Transverse colon (tissue), 4 donors: ENCODE measurements at regions not wholly inside any gene's neighbourhood (a gene's known extent, or its start where the extent isn't known, plus 50 kb on each side); places are given as distances from the start of the nearest gene placed in this dataset.
"Not testable (repeated sequence)": the region's sequence is repeated elsewhere in the genome, so short reads cannot be mapped to it uniquely, and the experiment has no call there.

Experiments
- DNase-seq: peaks from one replicate; pipeline ENCODE4 v3.0.0-alpha.2; 2019
- H3K27ac ChIP-seq, 4 donors: fragments of 200-600 bp; sonication (generic); 2 replicates each; pipeline ENCODE4 v1.5.1; 2016 to 2018; ENCODE audit warnings: inconsistent platforms in 4 of 4
- H3K27me3 ChIP-seq: fragments of 200-600 bp; sonication (generic); 2 replicates; pipeline ENCODE4 v1.5.1; 2017; ENCODE audit warnings: inconsistent platforms
- H3K36me3 ChIP-seq, 4 donors: fragments of 200-600 bp; sonication (generic); 2 replicates each; pipeline ENCODE4 v1.5.1; 2017 to 2019; ENCODE audit warnings: inconsistent platforms in 4 of 4
- H3K4me1 ChIP-seq, 4 donors: fragments of 200-600 bp; sonication (generic); 2 replicates each; pipeline ENCODE4 v1.5.1; 2017 to 2020; ENCODE audit warnings: inconsistent platforms in 4 of 4
- H3K4me3 ChIP-seq, 4 donors: fragments of 200-600 bp; sonication (generic); 1 replicate in 1 of 4; 2 replicates in 3 of 4; pipeline versions ENCODE4 v1.5.1 to v1.6.1; 2017 to 2019; ENCODE audit warnings: inconsistent platforms in 4 of 4
- H3K9me3 ChIP-seq, 2 donors: fragments of 200-600 bp; sonication (generic); 2 replicates each; pipeline ENCODE4 v1.5.1; 2017 to 2019; ENCODE audit warnings: inconsistent platforms in 2 of 2
- EP300 ChIP-seq: sonication (generic); formaldehyde crosslinking; IDR thresholded peaks from one replicate; pipeline ENCODE4 v1.6.1; 2017; ENCODE audit warnings: antibody characterized with exemption, low read depth
- POLR2A ChIP-seq: fragments of 450-650 bp; IDR thresholded peaks from one replicate; pipeline ENCODE4 v1.6.1; 2016; ENCODE audit warnings: antibody characterized with exemption, mild to moderate bottlenecking, moderate library complexity
- POLR2AphosphoS5 ChIP-seq, 3 donors: sonication (generic); formaldehyde crosslinking; IDR thresholded peaks; one replicate each; pipeline ENCODE4 v1.6.1; 2016; ENCODE audit warnings: antibody characterized with exemption in 3 of 3
- WGBS, 2 donors: methylation state at CpG; one replicate each; pipeline ENCODE4 v1.1.5; 2018; ENCODE audit warnings: low coverage in 1 of 2; 5-methylcytosine and 5-hydroxymethylcytosine counted together
- in situ Hi-C, 4 donors: fragments of 200-750 bp; cut with MboI; loops; one replicate each; pipeline versions ENCODE4 v1.15.0 to v1.15.1; 2017; ENCODE audit warnings: low sequenced_read_pairs in 3 of 4, low pct_ligation_motif_present in 1 of 4, low pct_unique_long_range_greater_than_20kb in 1 of 4
- intact Hi-C: fragments of 100-400 bp; cut with DNase I; formaldehyde crosslinking; loops from one replicate; pipeline ENCODE4 v1.15.1; 2023; ENCODE audit warnings: low total_unique reads
- TF ChIP-seq, protein P1 (sequence below), 5 experiments: fragments of 200-600 bp in 3 of 5; fragments of 450-650 bp in 2 of 5; sonication (generic) in 3 of 5; IDR thresholded peaks; 1 replicate in 2 of 5; 2 replicates in 3 of 5; pipeline ENCODE4 v1.5.1; 2016 to 2017; ENCODE audit warnings: antibody characterized with exemption in 5 of 5, inconsistent platforms in 3 of 5, mild to moderate bottlenecking in 2 of 5, moderate library complexity in 1 of 5

DNA sequence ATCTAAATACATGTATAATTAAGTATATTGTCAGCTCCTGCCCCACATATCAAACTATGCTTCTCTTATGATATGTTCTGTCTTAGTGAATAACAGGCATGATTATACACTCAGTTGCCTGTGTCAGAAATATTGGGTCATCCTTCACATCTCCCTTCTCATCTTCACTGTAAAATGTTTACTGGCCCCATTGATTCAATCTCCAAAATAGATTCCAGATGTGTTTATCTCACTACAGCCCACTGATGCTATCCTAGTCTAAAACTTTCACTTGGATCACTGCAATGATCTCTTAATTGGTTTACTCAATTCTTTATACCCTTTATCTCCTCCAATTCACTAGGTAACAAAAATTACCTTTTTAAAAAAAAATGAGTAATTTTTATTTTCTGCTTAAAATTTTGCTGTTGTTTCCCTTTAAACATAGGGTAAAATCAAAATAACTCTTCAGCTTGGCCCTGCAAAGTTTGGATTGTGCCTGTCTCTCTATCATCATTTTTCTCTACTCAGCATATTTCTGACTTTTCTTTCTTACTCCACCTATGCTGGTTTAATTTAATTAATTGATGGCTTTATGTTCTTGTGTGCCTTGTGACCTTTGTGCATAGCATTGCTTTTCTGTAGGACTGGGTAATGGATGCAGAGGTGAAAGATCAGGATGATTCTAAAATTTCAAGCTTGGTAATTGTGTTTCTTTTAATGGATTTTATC is 233.9 kb upstream of the FOXP2 start:
- intact Hi-C loops = no loop called here
- Histone ChIP-seq H3K27ac (no peak overlapping the region), H3K9me3 (no peaks in the 10 kb centered on the region), H3K36me3 (no peaks in the 10 kb centered on the region), H3K4me1 (no peaks in the 10 kb centered on the region), H3K27me3 (no peaks in the 10 kb centered on the region), H3K4me3 (no peak overlapping the region)
- no peak for DNase-seq
- TF ChIP-seq POLR2A = no peak
- TF ChIP-seq EP300 = no peak
- no peak for TF ChIP-seq POLR2AphosphoS5 (IDR thresholded peaks at IDR 0.05)
- TF ChIP-seq, protein P1, sequence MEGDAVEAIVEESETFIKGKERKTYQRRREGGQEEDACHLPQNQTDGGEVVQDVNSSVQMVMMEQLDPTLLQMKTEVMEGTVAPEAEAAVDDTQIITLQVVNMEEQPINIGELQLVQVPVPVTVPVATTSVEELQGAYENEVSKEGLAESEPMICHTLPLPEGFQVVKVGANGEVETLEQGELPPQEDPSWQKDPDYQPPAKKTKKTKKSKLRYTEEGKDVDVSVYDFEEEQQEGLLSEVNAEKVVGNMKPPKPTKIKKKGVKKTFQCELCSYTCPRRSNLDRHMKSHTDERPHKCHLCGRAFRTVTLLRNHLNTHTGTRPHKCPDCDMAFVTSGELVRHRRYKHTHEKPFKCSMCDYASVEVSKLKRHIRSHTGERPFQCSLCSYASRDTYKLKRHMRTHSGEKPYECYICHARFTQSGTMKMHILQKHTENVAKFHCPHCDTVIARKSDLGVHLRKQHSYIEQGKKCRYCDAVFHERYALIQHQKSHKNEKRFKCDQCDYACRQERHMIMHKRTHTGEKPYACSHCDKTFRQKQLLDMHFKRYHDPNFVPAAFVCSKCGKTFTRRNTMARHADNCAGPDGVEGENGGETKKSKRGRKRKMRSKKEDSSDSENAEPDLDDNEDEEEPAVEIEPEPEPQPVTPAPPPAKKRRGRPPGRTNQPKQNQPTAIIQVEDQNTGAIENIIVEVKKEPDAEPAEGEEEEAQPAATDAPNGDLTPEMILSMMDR (IDR thresholded peaks at IDR 0.05) = no peak
- in situ Hi-C loops = no loop called here

DNA sequence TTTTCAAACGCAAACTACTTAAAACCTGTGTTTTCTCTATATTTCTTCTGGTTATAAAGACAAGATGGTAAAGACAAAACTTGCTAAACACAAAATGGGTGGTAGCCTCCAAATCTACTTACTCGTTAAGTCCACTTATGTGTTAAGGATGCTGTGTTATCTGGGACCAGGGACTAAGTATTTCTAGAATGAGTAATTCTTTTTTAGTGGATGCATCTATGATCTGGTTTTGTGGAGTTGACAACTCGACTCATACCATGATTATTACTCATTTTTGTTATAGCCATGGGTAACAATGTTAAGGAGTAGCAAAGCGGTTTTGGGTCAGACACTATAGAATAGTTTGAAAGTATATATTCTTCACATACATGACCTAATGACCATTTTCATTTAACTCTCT is 239.5 kb upstream of the FOXP2 start:
- Histone ChIP-seq H3K4me1 (no peaks in the 10 kb centered on the region), H3K4me3 (no peak overlapping the region), H3K9me3 (no peaks in the 10 kb centered on the region), H3K27ac (no peak overlapping the region), H3K36me3 (no peaks in the 10 kb centered on the region), H3K27me3 (no peaks in the 10 kb centered on the region)
- intact Hi-C loops (no loop called here), in situ Hi-C loops (no loop called here)
- TF ChIP-seq, protein P1 (IDR thresholded peaks at IDR 0.05) = no peak
- TF ChIP-seq EP300 (no peak), POLR2AphosphoS5 (IDR thresholded peaks at IDR 0.05) (no peak), POLR2A (no peak)
- no peak for DNase-seq
- WGBS, 2 donors = 84% methylated on average over 4 of the region's 4 CpGs

DNA sequence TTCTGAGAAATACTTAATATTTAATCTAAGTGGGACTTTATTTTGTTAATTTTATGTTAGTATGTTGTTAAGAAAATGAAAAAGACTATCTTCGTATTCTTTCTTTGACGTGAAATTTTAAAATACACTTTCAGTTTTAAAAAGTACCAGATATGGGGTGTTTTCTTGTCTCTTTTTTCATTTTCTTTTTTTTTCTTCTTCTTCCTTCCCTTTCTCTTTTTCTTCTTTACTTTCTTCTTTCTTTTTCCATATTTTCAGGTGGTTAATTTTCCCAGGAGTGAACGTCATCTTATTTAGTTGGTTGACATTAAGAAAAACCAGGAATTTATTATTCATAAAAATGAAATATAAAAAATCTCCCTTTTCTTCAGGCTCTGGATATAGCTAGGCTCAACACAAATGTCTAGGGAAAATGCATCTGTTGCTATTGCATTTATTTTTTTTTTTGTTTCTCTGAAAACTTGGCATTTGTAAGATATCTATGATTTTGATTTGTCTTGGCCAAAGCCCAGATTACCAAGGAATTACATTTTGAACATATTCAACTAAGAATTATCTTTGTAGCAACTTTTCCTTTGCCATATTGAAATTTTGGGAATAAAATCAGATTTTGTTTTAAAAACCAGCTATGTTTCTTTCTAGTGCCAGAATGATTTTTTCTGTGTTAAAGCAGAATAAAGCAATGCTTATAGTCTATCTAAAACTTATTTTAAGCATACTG is 241.3 kb upstream of the FOXP2 start:
- Histone ChIP-seq H3K4me1 (no peaks in the 10 kb centered on the region), H3K27me3 (no peaks in the 10 kb centered on the region), H3K27ac (no peak overlapping the region), H3K36me3 (no peaks in the 10 kb centered on the region), H3K4me3 (no peak overlapping the region), H3K9me3 (no peaks in the 10 kb centered on the region)
- intact Hi-C loops = no loop called here
- 81 to 82% methylated on average over 3 of the region's 3 CpGs for WGBS, 2 donors
- DNase-seq = no peak
- in situ Hi-C loops = no loop called here
- no peak for TF ChIP-seq POLR2AphosphoS5 (IDR thresholded peaks at IDR 0.05)
- TF ChIP-seq, protein P1 (IDR thresholded peaks at IDR 0.05) = no peak
- TF ChIP-seq EP300 = no peak
- TF ChIP-seq POLR2A = no peak

DNA sequence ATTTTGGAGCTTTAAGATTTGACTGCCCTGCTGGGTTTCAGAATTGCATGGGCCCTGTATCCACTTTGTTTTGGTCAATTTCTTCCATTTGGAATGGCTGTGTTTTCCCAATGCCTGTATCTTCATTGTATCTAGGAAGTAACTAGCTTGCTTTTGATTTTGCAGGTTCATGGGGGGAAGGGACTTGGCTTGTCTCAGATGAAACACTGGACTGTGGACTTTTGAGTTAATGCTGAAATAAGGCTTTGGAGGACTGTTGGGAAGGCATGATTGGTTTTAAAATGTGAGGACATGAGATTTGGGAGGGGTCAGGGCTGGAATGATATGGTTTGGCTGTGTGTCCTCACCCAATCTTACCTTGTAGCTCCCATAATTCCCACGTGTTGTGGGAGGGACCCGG is 245.2 kb upstream of the FOXP2 start:
- DNase-seq, H3K27ac ChIP-seq, H3K4me3 ChIP-seq, H3K27me3 ChIP-seq, H3K4me1 ChIP-seq, H3K9me3 ChIP-seq, intact Hi-C loops, in situ Hi-C loops, H3K36me3 ChIP-seq: not testable (repeated sequence)
- 93% methylated on average over 2 of the region's 2 CpGs; no CpG with 5 or more reads in 1 of the 2 donors for WGBS, 2 donors

DNA sequence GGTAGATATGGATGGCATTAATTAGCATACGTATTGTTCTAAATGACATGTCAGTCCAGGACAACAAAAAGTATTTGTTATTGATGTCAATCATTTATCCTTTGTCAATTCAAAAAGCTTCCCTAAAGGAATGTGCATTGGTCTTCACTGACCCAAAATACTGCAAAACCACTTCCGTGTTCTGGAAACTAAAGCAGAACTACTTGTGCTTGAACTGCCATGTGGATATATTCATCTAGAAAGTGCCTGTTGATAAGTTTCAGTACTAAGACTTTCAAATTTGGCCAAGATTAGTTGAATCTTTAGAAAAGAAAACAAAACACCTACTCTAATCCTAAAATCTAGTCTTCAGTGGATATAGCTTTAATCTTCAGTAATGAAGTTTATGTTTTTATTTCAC is 242.1 kb upstream of the PPP1R3A start:
- Histone ChIP-seq H3K4me3 (no peak overlapping the region), H3K27ac (no peak overlapping the region), H3K27me3 (no peaks in the 10 kb centered on the region), H3K9me3 (no peaks in the 10 kb centered on the region), H3K4me1 (no peaks in the 10 kb centered on the region), H3K36me3 (no peaks in the 10 kb centered on the region)
- WGBS, 2 donors = 92 to 100% methylated on average over 2 of the region's 2 CpGs
- intact Hi-C loops (no loop called here), in situ Hi-C loops (no loop called here)
- TF ChIP-seq, protein P1 (IDR thresholded peaks at IDR 0.05) = no peak
- TF ChIP-seq POLR2AphosphoS5 (IDR thresholded peaks at IDR 0.05) (no peak), EP300 (no peak)
- DNase-seq = no peak
